Endothelial cell of umbilical vein (primary cell): ENCODE measurements at regions not wholly inside any gene's neighbourhood (a gene's known extent, or its start where the extent isn't known, plus 50 kb on each side); places are given as distances from the start of the nearest gene placed in this dataset.

Experiments
- FOS ChIP-seq: IDR thresholded peaks from 2 replicates; pipeline ENCODE4 v1.6.1; 2011; ENCODE audit warnings: mild to moderate bottlenecking, low read length, moderate library complexity, borderline replicate concordance; ENCODE audit not compliant: insufficient read depth
- GATA2 ChIP-seq: IDR thresholded peaks from 2 replicates; pipeline ENCODE4 v1.7.0; 2011; ENCODE audit warnings: low read depth, mild to moderate bottlenecking, moderate library complexity, mixed read lengths, low read length; ENCODE audit not compliant: insufficient read length, insufficient read depth
- MYC ChIP-seq: IDR thresholded peaks from one replicate; pipeline ENCODE4 v1.6.1; 2011; ENCODE audit warnings: mild to moderate bottlenecking, low read depth, low read length
- POLR2A ChIP-seq: IDR thresholded peaks from 2 replicates; pipeline ENCODE4 v1.6.1; 2012; ENCODE audit warnings: low read depth, mild to moderate bottlenecking, control low read depth, low read length
- POLR2AphosphoS5 ChIP-seq: IDR thresholded peaks from 2 replicates; pipeline ENCODE4 v1.6.1; 2012; ENCODE audit warnings: low read depth, mild to moderate bottlenecking, control low read depth, low read length, moderate library complexity; ENCODE audit not compliant: insufficient read depth
- TF ChIP-seq, protein P1 (sequence below), 2 donors: IDR thresholded peaks; 1 replicate in 1 of 2; 2 replicates in 1 of 2; pipeline ENCODE4 v1.5.1; 2011; ENCODE audit warnings: low read length in 2 of 2, mild to moderate bottlenecking in 2 of 2, moderate library complexity in 2 of 2, control low read depth in 1 of 2, inconsistent platforms in 1 of 2, low read depth in 1 of 2; ENCODE audit not compliant: insufficient read depth in 1 of 2; ENCODE audit errors: extremely low read depth in 1 of 2

- TF ChIP-seq GATA2, result no peak
- TF ChIP-seq, protein P1, sequence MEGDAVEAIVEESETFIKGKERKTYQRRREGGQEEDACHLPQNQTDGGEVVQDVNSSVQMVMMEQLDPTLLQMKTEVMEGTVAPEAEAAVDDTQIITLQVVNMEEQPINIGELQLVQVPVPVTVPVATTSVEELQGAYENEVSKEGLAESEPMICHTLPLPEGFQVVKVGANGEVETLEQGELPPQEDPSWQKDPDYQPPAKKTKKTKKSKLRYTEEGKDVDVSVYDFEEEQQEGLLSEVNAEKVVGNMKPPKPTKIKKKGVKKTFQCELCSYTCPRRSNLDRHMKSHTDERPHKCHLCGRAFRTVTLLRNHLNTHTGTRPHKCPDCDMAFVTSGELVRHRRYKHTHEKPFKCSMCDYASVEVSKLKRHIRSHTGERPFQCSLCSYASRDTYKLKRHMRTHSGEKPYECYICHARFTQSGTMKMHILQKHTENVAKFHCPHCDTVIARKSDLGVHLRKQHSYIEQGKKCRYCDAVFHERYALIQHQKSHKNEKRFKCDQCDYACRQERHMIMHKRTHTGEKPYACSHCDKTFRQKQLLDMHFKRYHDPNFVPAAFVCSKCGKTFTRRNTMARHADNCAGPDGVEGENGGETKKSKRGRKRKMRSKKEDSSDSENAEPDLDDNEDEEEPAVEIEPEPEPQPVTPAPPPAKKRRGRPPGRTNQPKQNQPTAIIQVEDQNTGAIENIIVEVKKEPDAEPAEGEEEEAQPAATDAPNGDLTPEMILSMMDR (IDR thresholded peaks at IDR 0.05; ENCODE audit: extremely low read depth in 1 of 2, insufficient read depth in 1 of 2, low read depth in 1 of 2, low read length in 2 of 2), result no peak
- no peak for TF ChIP-seq POLR2AphosphoS5
- TF ChIP-seq MYC, result no peak
- TF ChIP-seq POLR2A, result no peak
- no peak for TF ChIP-seq FOS
These were observed 510.6 kb downstream of the PRR16 start for GRCh38 chr5:120974690-120975089.
